Activated naive CD4-positive, alpha-beta T cell treated with anti-CD3 and anti-CD28 coated beads, Interleukin-2, amount 10 ng/mL, durations not matched to agents 7 days and 5 days (primary cell): ENCODE measurements at regions not wholly inside any gene's neighbourhood (a gene's known extent, or its start where the extent isn't known, plus 50 kb on each side); places are given as distances from the start of the nearest gene placed in this dataset.

ENCODE experiments used
- CTCF ChIA-PET: fragments of 350-600 bp; sonication (Branson Sonifier 250); formaldehyde crosslinking; loops from one replicate; lab custom pipeline; 2021; ENCODE audit warnings: antibody characterized with exemption; lab: Charles Lee
- DNase-seq: peaks from one replicate; pipeline ENCODE4 v3.0.0-alpha.2; 2020
- H3K27ac Mint-ChIP-seq: one replicate; pipeline ENCODE4 v1.8.0; 2021; ENCODE audit warnings: mild to moderate bottlenecking, moderate library complexity, mixed read lengths
- H3K27me3 Mint-ChIP-seq: one replicate; pipeline ENCODE4 v1.8.0; 2021; ENCODE audit warnings: mild to moderate bottlenecking, mixed read lengths
- H3K36me3 Mint-ChIP-seq: one replicate; pipeline ENCODE4 v1.8.0; 2021; ENCODE audit warnings: mixed read lengths
- H3K4me1 Mint-ChIP-seq: one replicate; pipeline ENCODE4 v1.8.0; 2021; ENCODE audit warnings: mixed read lengths
- H3K4me3 Mint-ChIP-seq: one replicate; pipeline ENCODE4 v1.8.0; 2021; ENCODE audit warnings: mild to moderate bottlenecking, moderate library complexity, mixed read lengths
- H3K9me3 Mint-ChIP-seq: one replicate; pipeline ENCODE4 v1.8.0; 2021; ENCODE audit warnings: mixed read lengths

GRCh38 chr5:18171684-18172083 is 537.4 kb downstream of the TAF11L14 start:
- Mint-ChIP-seq H3K36me3 (no peaks in the 10 kb centered on the region), H3K4me1 (no peaks in the 10 kb centered on the region), H3K27ac (no peak overlapping the region), H3K4me3 (no peak overlapping the region), H3K27me3 (no peaks in the 10 kb centered on the region), H3K9me3 (peaks cover 14% of the 10 kb centered on the region)
- no peak for DNase-seq
- CTCF ChIA-PET = no interaction called here

- Mint-ChIP-seq H3K9me3 (peaks cover 10% of the 10 kb centered on the region), H3K36me3 (no peaks in the 10 kb centered on the region), H3K4me1 (no peaks in the 10 kb centered on the region), H3K27me3 (no peaks in the 10 kb centered on the region), H3K4me3 (no peak overlapping the region), H3K27ac (no peak overlapping the region)
- CTCF ChIA-PET = no interaction called here
- DNase-seq = no peak
Measured at GRCh38 chr5:18179579-18179978, 545.3 kb downstream of the TAF11L14 start.

- Mint-ChIP-seq H3K4me3 (no peak overlapping the region), H3K36me3 (no peaks in the 10 kb centered on the region)
- CTCF ChIA-PET = no interaction called here
Measured at GRCh38 chr5:18181575-18181974, 547.3 kb downstream of the TAF11L14 start.

GRCh38 chr5:18195910-18196309 is 561.6 kb downstream of the TAF11L14 start:
- Mint-ChIP-seq H3K4me3 (no peak overlapping the region), H3K4me1 (no peaks in the 10 kb centered on the region), H3K36me3 (no peaks in the 10 kb centered on the region), H3K27ac (no peak overlapping the region), H3K9me3 (peaks cover 26% of the 10 kb centered on the region), H3K27me3 (no peaks in the 10 kb centered on the region)
- CTCF ChIA-PET = no interaction called here
- DNase-seq = no peak

More at GRCh38 chr5:18181575-18181974, 547.3 kb downstream of the TAF11L14 start:
- Mint-ChIP-seq H3K27me3 (no peaks in the 10 kb centered on the region), H3K4me1 (no peaks in the 10 kb centered on the region), H3K9me3 (peaks cover 11% of the 10 kb centered on the region), H3K27ac (no peak overlapping the region)
- DNase-seq = no peak

GRCh38 chr5:18197734-18198133 is 563.5 kb downstream of the TAF11L14 start:
- Mint-ChIP-seq H3K4me1 (no peaks in the 10 kb centered on the region), H3K27me3 (no peaks in the 10 kb centered on the region), H3K27ac (no peak overlapping the region), H3K36me3 (no peaks in the 10 kb centered on the region), H3K4me3 (no peak overlapping the region), H3K9me3 (peaks cover 21% of the 10 kb centered on the region)
- CTCF ChIA-PET = no interaction called here
- DNase-seq = no peak

- H3K36me3 Mint-ChIP-seq = no peaks in the 10 kb centered on the region
- H3K9me3 Mint-ChIP-seq = peaks cover 11% of the 10 kb centered on the region
- no peak overlapping the region for H3K27ac Mint-ChIP-seq
- H3K4me3 Mint-ChIP-seq = no peak overlapping the region
- no peaks in the 10 kb centered on the region for H3K27me3 Mint-ChIP-seq
- CTCF ChIA-PET = no interaction called here
- no peak for DNase-seq
- no peaks in the 10 kb centered on the region for H3K4me1 Mint-ChIP-seq
Measured at GRCh38 chr5:18202164-18202563, 567.9 kb downstream of the TAF11L14 start.

- CTCF ChIA-PET = no interaction called here
- no peaks in the 10 kb centered on the region for H3K4me1 Mint-ChIP-seq
- H3K27me3 Mint-ChIP-seq = no peaks in the 10 kb centered on the region
- no peak overlapping the region for H3K27ac Mint-ChIP-seq
- no peaks in the 10 kb centered on the region for H3K36me3 Mint-ChIP-seq
- peaks cover 9% of the 10 kb centered on the region for H3K9me3 Mint-ChIP-seq
- no peak overlapping the region for H3K4me3 Mint-ChIP-seq
- no peak for DNase-seq
Measured at GRCh38 chr5:18203296-18203695, 569.0 kb downstream of the TAF11L14 start.

GRCh38 chr5:18213666-18214065 is 579.4 kb downstream of the TAF11L14 start:
- no peak for DNase-seq
- H3K27ac Mint-ChIP-seq = no peak overlapping the region
- no peak overlapping the region for H3K4me3 Mint-ChIP-seq
- no peaks in the 10 kb centered on the region for H3K36me3 Mint-ChIP-seq
- peaks cover 19% of the 10 kb centered on the region for H3K9me3 Mint-ChIP-seq
- CTCF ChIA-PET = no interaction called here
- no peaks in the 10 kb centered on the region for H3K4me1 Mint-ChIP-seq
- no peaks in the 10 kb centered on the region for H3K27me3 Mint-ChIP-seq

- H3K27me3 Mint-ChIP-seq = no peaks in the 10 kb centered on the region
- H3K4me3 Mint-ChIP-seq = no peak overlapping the region
- H3K9me3 Mint-ChIP-seq = peaks cover 21% of the 10 kb centered on the region
- no peak for DNase-seq
- CTCF ChIA-PET = no interaction called here
- H3K36me3 Mint-ChIP-seq = no peaks in the 10 kb centered on the region
- H3K27ac Mint-ChIP-seq = no peak overlapping the region
- H3K4me1 Mint-ChIP-seq = no peaks in the 10 kb centered on the region
Measured at GRCh38 chr5:18216016-18216415, 581.8 kb downstream of the TAF11L14 start.

GRCh38 chr5:18216729-18217128 is 582.5 kb downstream of the TAF11L14 start:
- no peaks in the 10 kb centered on the region for H3K27me3 Mint-ChIP-seq
- H3K4me1 Mint-ChIP-seq = no peaks in the 10 kb centered on the region
- no peak overlapping the region for H3K4me3 Mint-ChIP-seq
- H3K9me3 Mint-ChIP-seq = peaks cover 21% of the 10 kb centered on the region
- no peak overlapping the region for H3K27ac Mint-ChIP-seq
- CTCF ChIA-PET = no interaction called here
- no peaks in the 10 kb centered on the region for H3K36me3 Mint-ChIP-seq
- no peak for DNase-seq

- no peak overlapping the region for H3K27ac Mint-ChIP-seq
- H3K36me3 Mint-ChIP-seq = no peaks in the 10 kb centered on the region
- CTCF ChIA-PET = interaction anchor here (0.7 kb wide), 1 partner anchor 155 kb away, joined by 4 read pairs; no protein-coding TSS in a partner anchor
- H3K9me3 Mint-ChIP-seq = peaks cover 22% of the 10 kb centered on the region
- no peak for DNase-seq
- H3K4me3 Mint-ChIP-seq = no peak overlapping the region
- no peaks in the 10 kb centered on the region for H3K4me1 Mint-ChIP-seq
- no peaks in the 10 kb centered on the region for H3K27me3 Mint-ChIP-seq
Measured at GRCh38 chr5:18219241-18219640, 585.0 kb downstream of the TAF11L14 start.

- Mint-ChIP-seq H3K27ac (no peak overlapping the region), H3K27me3 (no peaks in the 10 kb centered on the region), H3K4me1 (no peaks in the 10 kb centered on the region), H3K4me3 (no peak overlapping the region), H3K36me3 (no peaks in the 10 kb centered on the region), H3K9me3 (peaks cover 18% of the 10 kb centered on the region)
- CTCF ChIA-PET = no interaction called here
- DNase-seq = no peak
Measured at GRCh38 chr5:18220631-18221030, 586.4 kb downstream of the TAF11L14 start.

GRCh38 chr5:18236386-18236785 is 602.1 kb downstream of the TAF11L14 start:
- Mint-ChIP-seq H3K4me1 (no peaks in the 10 kb centered on the region), H3K9me3 (peaks cover 4% of the 10 kb centered on the region), H3K4me3 (no peak overlapping the region), H3K27me3 (no peaks in the 10 kb centered on the region), H3K27ac (no peak overlapping the region), H3K36me3 (no peaks in the 10 kb centered on the region)
- CTCF ChIA-PET = no interaction called here
- DNase-seq = no peak

GRCh38 chr5:18238321-18238720 is 604.1 kb downstream of the TAF11L14 start:
- no peak for DNase-seq
- Mint-ChIP-seq H3K27me3 (no peaks in the 10 kb centered on the region), H3K4me1 (no peaks in the 10 kb centered on the region), H3K9me3 (peaks cover 4% of the 10 kb centered on the region), H3K36me3 (no peaks in the 10 kb centered on the region), H3K4me3 (no peak overlapping the region), H3K27ac (no peak overlapping the region)
- CTCF ChIA-PET = no interaction called here

GRCh38 chr5:18240971-18241370 is 606.7 kb downstream of the TAF11L14 start:
- no peak overlapping the region for H3K4me3 Mint-ChIP-seq
- CTCF ChIA-PET = no interaction called here
- no peaks in the 10 kb centered on the region for H3K27me3 Mint-ChIP-seq
- no peaks in the 10 kb centered on the region for H3K4me1 Mint-ChIP-seq
- peaks cover 4% of the 10 kb centered on the region for H3K9me3 Mint-ChIP-seq
- no peak overlapping the region for H3K27ac Mint-ChIP-seq
- H3K36me3 Mint-ChIP-seq = no peaks in the 10 kb centered on the region
- DNase-seq = no peak

GRCh38 chr5:18243846-18244245 is 609.6 kb downstream of the TAF11L14 start:
- Mint-ChIP-seq H3K36me3 (no peaks in the 10 kb centered on the region), H3K4me1 (no peaks in the 10 kb centered on the region), H3K9me3 (peaks cover 9% of the 10 kb centered on the region), H3K27me3 (no peaks in the 10 kb centered on the region), H3K4me3 (no peak overlapping the region), H3K27ac (no peak overlapping the region)
- CTCF ChIA-PET = no interaction called here
- DNase-seq = no peak
